NOMO-1 treated with DMSO at 0.1 percent for 48 hours (cell line): ENCODE measurements at regions not wholly inside any gene's neighbourhood (a gene's known extent, or its start where the extent isn't known, plus 50 kb on each side); places are given as distances from the start of the nearest gene placed in this dataset.

ENCODE experiments used
- DNase-seq: peaks from one replicate; lab custom pipeline; 2025; ENCODE audit not compliant: unreplicated experiment; lab: John Stamatoyannopoulos, UW

DNA sequence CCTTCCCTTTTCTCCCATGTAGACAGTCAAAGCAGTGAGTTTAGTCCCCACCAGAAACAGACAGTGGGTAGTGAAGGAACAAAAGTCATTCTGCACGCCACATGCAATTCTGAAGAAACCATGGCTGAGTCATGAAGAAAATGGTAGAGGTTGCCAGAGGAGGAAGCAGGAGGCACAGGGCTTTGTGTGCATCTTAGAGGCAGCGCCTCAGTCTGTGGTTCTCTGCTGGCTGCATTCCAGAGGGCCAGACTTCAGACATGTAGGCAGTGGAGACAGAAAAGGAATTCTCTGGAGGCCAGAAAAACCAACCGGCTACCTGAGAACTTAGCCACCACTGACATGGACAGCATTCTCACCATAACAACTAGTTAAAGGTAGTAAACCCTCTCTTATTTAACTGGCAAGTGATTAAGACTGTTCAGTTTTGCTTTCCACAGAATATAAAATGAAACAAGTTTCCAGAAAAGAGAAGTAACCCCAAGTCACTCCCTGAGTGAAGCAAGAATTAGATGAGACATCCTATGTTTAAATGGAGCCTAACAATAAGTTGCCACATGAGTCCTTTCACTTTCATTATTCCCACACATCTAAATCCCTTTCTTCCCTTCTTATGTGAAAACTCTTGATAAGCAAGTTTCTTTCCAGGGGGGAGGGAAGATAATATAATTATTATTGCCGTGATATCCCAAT is 556.1 kb downstream of the SOX6 start:
- peak; percentile 92 for DNase-seq

DNA sequence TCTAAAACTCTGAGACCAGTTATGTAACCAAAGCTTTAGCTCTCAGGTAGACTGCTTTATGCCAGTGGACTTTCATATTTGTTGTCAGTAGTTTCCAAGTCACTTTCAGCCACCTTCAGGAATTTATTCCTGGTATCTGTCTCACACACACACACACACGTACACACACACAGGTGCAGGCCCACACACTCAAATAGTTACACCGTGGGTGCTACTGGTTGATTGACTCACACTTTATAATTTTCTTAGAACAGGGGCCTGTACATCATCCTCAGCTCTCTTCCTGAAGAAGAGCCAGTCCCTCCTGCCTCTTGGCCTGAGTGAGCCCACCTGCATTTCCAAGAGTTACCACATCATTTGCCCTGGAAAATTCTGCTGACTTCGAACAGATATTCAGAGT is 555.2 kb downstream of the SOX6 start:
- DNase-seq, result no peak

DNA sequence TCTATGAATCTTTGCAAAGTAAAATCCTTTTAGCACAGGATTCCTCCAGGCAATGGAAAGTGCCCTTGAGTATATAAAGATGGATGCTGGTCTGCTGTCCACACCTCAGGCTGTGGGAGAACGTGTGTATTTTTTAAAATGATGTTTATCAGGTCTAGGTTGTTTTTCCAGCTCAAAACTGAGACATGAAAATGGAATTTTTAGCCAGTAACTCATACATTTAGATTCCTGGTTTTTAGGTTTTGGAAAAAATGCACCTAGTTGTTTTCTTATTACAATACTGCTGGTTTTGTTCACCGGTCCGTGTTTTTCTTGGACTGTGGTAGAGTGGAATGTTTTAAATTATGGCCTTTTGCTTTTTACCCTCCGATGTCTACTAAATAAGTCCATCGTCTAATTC is 554.7 kb downstream of the SOX6 start:
- no peak for DNase-seq

DNA sequence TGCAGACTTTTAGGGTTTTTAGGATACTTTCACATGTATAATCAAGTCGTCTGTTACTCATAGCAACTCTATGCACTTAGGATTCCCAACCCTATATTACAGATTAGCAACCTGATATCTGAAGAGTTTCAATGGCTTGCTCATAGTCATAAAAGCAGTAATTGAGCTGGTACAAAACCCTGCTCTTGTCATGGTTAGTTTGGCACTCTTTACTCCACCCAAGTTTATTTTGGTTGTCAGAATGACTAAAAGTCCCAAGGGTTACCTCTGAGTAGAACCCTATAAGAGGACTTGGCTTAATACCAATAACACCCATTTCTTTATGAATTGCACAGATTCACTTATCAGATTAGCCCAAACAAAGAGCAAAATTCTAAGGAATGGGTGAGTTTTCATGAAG is 550.6 kb downstream of the SOX6 start:
- no peak for DNase-seq

DNA sequence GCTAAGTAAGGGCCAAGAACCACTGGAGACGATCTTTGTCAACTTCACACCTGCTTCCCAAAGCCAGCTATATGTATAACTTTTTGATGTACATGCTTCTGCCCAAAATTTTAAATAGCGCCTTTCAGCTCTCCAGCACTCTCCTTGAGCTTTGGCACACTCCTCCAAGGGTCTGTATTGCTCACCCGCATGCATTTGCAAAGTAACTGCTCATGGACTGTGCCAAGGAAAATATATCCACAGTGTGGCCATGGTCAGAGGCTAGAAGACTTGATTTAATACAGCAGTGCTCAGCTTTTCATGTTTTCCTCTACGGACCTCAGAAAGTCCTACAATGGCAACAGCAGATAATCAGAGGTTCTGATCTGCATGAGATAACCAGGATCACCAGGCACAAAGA is 550.1 kb downstream of the SOX6 start:
- DNase-seq, result no peak

DNA sequence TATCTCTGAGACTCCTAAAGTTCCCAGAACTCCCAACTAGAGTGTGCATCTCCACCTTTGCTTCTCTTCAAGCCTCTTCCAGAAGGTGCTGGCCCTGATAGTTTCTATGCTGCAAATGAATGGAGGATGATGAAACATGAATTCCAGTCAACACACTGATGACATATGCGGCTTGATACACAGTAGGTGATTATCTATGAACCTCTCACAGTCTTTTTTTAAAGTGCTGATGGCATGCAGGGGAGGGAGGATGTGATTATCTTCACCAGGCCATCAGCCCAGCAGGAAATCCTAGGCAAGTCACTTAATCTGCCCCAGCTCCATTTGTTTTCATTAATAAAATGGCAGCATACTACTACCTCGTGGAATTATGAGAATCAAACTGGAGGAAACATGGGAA is 548.5 kb downstream of the SOX6 start:
- DNase-seq, result no peak

DNA sequence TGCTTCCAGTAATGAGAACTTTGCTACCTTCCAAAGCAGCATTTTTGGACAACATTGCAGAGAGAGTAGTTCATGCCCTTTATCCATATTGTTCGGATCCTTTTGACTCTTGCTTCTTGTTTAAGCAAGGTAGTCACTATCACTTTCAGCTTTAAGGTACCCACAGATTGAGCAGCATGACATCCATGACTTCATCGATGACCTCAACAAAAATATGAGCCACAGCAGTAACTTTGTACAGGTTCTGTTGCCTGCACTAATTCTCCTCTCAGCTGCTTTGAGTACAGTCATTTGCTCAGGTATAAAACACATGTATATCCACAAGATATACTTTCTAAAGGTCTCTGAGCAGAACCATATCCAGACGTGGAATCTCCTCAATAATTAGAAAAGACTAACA is 546.3 kb downstream of the SOX6 start:
- no peak for DNase-seq

DNA sequence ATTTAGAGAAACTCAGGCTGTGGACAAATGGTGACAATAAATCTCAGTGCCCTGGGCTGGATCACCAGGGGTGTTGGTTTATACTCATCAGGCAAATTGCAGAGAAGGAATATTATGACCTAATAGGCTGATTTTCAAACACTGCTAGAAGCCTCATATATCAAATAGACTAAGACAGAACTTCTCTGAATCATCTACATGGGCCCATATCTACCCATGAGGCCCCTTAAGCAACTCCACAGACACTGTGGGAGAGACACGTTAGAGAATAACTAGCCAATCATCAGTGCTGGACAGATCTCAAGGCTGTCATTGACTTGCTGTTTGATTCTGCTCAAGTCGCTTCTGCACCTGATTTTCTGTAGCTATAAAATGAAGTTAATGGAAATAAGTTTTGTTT is 545.8 kb downstream of the SOX6 start:
- DNase-seq, result no peak

DNA sequence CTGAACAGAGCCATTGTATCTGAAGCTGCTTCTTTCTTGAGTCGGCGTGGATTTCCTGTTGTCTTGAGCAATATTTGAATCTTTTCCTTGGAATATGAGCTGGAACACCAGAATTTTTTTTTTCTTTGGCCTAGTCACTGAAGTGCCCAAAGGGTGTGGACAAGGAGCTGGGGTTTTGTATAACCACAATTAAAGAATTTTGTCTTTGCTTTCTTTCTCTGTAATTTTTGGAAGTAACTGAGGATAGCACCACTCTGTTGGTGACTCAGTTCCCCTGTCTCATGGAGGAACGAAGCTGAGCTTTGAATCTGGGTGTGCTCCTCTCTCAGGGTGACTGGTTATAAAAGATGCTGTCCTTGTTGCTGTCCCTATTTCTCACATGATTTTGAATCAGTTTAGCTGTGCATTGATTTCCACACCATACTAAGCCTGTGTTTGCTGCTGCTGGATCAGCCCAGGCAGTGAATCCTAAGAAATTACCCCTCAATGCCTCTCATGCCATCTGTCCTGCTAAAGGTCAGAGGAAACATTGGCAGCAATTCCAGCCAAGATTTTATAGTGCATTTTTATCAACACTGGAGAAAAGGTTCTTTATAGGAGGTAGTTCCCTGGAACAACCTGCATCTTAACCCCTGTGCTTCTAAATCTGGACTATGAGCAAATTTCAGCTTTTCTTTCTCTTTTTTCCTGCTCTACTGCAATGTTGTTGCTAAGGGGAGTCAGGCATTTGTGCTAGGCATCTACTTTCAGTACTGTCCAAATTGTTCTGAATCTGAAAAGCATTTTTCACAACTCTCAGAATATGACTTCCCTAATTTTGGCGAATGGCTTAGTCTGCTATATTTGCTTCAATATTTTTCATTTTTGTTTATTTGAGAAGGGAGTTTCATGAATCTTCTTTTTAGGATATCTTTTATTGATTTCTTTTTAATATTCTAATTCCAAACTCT is 540.8 kb downstream of the SOX6 start:
- DNase-seq, result peak; percentile 70

DNA sequence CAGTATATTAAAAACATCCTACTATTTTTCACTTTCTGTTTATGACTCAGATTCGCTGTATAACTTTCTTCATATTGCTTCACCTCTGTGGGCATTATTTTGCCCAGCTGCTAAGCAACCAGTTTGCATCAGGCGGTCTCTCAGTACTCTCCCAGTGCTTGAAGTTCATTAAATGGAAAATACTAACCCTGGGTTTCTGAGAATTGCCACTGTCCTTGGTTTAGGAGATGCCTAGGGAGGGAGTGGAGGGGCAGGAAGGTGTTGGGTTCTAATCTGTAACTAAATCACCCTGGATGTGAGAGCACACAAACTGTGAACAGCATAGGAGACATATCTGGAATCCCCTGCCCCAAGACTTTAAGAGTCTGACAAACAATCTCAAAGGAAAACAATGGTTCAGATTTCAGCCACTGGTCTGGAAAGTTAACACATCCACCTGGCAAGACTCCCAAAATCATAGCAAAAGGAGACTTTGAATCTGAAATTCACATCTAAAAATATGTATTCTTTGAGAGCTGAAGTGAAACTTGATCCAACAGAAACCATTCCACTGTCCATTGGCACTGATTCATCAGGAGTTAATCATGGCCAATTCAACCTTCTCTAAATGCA is 540.0 kb downstream of the SOX6 start:
- peak; percentile 87 for DNase-seq

DNA sequence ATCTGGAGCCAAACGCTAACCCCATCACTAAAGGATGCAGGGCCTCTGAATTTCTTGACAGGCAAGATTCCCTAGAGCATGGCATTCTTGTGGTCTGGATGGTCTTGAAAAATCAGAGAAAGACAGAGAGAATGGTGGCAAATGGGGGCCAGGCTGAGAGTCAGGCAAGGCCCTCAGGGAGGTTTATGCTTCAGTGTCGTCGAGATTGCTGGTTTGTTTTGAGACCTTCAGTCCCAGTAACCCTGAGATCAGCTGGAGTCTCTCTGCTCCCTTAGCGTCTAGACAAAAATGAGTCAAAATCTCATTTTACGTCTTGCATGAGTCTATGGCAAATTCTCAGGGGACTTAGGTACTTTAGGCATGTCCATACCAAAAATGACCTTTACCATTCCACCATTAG is 539.3 kb downstream of the SOX6 start:
- no peak for DNase-seq

DNA sequence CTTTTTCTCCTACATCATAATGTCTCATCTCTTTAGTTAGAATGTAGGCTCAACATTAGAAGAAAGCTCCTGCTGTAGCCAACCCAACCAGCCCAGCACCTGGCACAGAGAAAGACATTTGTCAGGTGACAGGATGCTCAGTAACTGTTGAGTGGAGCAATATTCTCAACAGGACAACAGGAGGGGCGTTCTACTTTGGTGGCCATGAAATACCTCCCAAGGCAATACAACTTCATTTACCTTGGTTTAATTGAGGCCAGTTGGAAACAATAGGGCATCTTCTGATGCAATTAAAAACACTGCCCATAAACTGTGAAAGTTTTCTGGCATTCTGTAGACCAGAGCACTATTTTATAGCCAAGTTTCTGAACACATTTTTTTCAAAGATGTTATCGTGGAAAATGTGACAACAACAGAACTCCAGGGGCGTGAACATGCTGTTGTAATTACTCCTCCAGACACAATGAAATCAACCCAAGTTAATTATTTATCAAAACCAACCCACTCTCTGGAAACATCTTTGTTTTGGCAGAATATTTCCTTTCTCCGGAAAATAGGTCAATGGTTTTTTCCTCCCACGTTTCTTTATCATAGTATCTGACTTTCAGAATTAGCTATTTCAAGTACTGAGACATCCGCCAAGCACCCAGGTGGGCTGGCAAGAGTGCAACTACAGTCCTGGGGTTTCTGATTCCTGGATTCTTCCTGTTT is 538.1 kb downstream of the SOX6 start:
- no peak for DNase-seq

DNA sequence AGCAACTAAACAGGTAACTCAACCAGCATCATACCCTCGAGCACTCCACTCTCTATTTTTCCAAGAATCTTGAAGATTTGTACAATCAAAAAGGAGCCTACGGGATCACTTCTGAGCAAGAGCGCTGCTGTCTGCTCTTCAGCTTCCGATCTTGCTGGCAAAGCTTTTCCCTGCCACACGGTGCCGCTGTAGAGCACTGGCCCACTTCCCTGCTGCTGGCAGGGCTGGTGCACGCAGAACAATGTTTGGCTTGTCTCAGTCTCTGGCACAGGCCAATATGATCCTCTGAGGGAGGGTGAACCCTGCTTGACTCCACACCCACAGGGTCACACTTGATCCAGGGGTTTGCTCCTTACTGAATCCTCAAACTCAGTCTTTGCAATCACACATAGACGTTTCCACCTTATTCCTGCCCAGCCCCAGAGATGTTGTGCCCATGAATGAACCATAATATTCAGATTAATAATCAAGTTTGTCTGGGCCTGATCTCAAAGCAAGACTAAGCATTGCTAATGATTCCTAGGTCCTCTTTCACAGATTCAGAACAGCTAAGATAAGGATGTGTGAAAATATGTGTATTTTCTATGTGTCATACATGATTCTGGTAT is 536.6 kb downstream of the SOX6 start:
- DNase-seq, result peak; percentile 44

DNA sequence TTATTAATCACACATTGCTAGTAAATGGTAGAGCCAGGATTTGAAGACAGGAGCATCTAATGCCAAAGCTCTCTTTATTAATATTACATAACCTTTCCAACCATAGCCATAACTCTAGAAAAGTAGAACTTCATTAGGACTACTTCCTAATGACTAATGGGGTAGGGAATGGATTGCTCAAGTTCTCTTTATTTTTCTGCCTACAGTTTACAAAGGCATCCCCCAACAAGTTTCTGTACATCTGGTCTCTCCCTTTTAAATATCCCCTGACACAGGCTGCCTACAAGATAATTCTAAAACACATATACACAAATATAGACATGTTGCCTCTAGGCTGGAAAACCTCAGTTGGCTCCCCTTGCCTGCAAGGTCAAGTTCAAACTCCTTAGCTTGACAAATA is 534.9 kb downstream of the SOX6 start:
- no peak for DNase-seq

DNA sequence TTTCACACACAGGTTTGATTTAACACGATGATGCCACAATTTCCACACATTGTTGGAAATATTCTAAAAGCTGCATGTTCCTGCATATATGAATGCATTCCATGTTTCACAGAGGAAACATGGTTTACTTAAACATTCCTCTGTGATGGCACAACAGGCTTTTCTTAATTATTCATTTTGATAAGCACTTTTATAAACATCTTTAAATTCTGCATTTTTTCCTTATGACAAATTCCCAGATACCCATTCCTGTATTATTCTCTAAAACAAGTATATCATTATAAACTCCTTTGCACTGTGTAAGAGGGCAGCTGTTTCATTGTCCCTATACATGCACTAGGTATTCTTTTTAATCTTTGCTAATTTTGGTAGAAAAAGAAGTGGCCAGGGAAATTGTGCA is 532.3 kb downstream of the SOX6 start:
- DNase-seq, result no peak

DNA sequence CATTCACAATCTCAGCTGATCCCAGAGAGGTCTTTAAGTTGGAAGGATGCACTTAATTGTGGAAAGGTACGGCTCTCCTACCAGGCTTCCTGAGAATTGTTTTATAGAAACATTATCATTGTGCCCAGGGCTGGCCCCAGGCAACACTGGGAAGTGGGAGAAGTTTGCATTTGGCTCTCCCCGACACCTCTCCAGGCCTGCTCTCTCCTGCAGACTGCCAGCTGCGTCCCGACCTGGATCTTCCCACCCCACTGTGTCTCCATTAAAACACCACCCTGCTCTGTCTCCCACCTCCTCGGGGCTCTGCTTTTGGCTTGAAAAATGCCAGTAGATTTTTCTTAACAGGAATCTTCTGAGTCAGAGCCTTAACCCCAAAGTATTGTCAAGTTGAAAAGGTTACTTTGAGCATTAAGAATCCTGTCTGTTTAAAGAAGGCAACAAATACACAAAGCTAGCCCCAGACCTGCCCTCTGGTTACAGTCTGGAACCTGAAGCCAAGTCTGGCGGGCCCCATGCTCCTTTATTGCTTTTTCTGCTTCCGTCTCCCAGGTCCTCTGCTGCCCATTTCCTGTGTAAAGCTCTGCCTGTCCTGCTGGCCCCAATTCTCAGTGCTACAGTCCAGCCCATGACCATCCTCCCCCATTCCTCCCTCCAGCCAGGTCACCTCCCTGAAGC is 530.2 kb downstream of the SOX6 start:
- DNase-seq, result no peak

DNA sequence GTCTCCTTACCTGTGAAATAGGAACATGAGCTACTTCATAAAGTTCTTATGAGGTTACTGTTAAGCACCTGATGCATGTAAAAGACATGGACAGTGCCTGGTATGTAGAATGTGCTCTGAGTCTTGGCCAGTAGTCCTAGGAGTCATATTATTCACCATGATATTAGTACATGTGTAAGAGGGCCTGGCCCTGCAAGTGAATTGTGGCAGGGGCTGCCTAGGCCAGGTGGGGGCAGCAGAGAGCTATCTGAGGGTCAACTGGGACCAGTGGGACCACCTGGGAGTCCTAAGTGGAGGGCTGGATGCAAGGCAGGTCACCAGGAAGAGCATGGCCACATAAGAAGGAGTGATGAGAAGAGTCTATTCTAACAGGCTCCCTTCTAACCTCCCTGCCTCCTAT is 529.5 kb downstream of the SOX6 start:
- no peak for DNase-seq

DNA sequence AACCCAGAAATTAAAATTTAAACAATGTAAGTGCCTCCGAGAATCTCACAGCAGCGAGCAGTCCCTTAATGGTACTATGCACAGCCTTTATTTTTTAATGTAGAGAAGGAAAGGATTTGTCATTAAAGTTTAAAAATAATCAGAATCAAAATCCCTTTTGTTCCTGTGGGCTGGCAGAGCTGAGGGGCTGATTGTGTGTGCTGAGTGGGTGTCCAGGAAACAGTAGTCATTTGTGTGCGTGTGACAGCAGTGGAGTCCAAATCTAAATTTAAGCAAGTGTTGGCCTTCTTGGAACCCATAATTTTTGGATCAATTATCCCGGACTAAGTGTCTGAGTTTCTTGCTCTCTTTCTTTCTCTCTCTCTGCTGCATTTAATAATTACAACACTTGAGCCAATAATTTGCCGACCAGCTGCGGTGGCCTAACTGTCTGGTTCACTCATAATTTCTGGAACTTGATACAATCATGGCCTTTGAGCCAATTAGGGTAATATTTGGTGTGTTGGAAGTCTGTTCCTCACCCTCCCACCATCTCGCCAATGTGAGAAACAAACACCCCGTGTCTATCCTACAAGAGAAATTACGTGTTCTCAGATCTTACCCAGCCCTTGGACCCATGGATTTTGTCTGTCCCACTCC is 528.0 kb downstream of the SOX6 start:
- DNase-seq, result no peak

DNA sequence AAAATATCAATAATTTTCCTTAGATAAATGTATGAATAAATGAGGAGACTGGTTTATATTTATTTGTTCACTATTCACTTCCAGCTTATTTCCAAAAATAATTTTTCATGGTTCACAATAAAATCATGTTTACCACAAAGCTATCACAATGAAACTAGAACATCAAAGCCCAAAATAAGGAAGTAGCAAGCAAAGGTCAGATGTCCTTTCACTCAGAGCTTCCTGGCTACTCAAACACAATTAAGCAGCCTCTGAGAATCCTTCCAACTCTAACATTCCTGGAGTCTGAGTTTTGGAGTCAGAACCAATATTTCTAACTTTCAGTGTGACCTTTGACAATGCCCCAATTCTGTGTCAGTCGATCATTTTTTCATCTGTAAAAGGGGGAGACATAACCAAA is 527.0 kb downstream of the SOX6 start:
- DNase-seq, result peak; percentile 3
